ENCODE measurements at regions not wholly inside any gene's neighbourhood (a gene's known extent, or its start where the extent isn't known, plus 50 kb on each side); places are given as distances from the start of the nearest gene placed in this dataset.

DNA sequence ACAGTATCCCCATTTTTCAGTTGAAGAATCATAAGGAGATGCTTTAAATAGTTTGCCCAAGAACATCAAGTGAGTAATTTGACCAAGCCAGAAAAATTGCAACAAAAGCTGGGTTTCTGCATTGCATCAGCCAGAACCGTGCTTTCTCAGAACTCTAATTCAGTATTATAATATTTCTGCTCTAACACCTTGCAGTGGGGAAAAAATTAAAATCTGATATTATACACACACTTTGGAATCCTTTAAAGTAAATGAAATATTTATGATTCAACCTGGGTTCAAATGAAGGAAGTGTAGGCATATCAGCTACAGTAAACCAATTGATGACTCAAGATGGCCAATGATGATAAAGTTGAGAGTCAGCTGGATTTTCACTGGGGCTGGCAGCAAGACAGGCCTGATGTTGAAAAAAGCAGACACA lies 387.6 kb upstream of the ZFP42 start:
- Histone ChIP-seq H3K9me3 (ENCODE audit: control extremely low read depth in 1 of 3, control insufficient read depth in 2 of 3, insufficient read depth in 1 of 3, low read length in 2 of 3) (peaks cover 0 to under 1% (median 0%) of the 10 kb centered on the region in 3 donors), H3K9ac (ENCODE audit: low read length) (no peak overlapping the region), H3K4me2 (replicated peaks; ENCODE audit: low read depth, low read length, poor library complexity, severe bottlenecking) (no peak overlapping the region), H3K27me3 (replicated peaks in 1 of 4; ENCODE audit: control extremely low read depth in 1 of 4, control insufficient read depth in 3 of 4, insufficient read depth in 4 of 4, low read length in 3 of 4) (no peaks in the 10 kb centered on the region), H4K20me1 (ENCODE audit: control insufficient read depth, insufficient read depth, low read length, poor library complexity, severe bottlenecking) (no peaks in the 10 kb centered on the region), H3K27ac (ENCODE audit: low read length in 2 of 2) (no peak overlapping the region), H3K79me2 (ENCODE audit: control insufficient read depth, insufficient read depth, low read length) (no peaks in the 10 kb centered on the region), H2AFZ (ENCODE audit: insufficient read depth, low read depth, low read length, poor library complexity, severe bottlenecking) (no peak overlapping the region), H3K4me1 (ENCODE audit: control insufficient read depth in 2 of 2, insufficient read depth in 2 of 2, low read length in 2 of 2) (no peaks in the 10 kb centered on the region), H3K36me3 (replicated peaks in 1 of 2; ENCODE audit: control extremely low read depth in 1 of 2, control insufficient read depth in 1 of 2, extremely low read depth in 1 of 2, insufficient read depth in 2 of 2, low read length in 1 of 2) (no peaks in the 10 kb centered on the region), H3K4me3 (ENCODE audit: control extremely low read depth in 1 of 5, extremely low read depth in 1 of 5, insufficient read depth in 1 of 5, low read depth in 2 of 5, low read length in 4 of 5) (no peak overlapping the region)
- whole genome bisulfite sequencing (ENCODE audit: insufficient coverage) = no CpG with 5 or more reads among the region's 1 CpG
- POLR2A ChIA-PET = no interaction called here
- DNase-seq (no peak), ATAC-seq (ENCODE audit: low read depth) (no peak)
- Mint-ChIP-seq H3K27ac (no peak overlapping the region), H3K4me3 (no peak overlapping the region), H3K27me3 (no peaks in the 10 kb centered on the region), H3K9me3 (ENCODE audit: insufficient read depth) (no peaks in the 10 kb centered on the region), H3K4me1 (no peaks in the 10 kb centered on the region)
- intact Hi-C loops (cut with micrococcal nuclease) = no loop called here
- TF ChIP-seq EZH2 (IDR thresholded peaks at IDR 0.05; ENCODE audit: borderline replicate concordance, insufficient read depth, low read depth, low read length, poor library complexity, severe bottlenecking) = no peak
- TF ChIP-seq, protein P1, sequence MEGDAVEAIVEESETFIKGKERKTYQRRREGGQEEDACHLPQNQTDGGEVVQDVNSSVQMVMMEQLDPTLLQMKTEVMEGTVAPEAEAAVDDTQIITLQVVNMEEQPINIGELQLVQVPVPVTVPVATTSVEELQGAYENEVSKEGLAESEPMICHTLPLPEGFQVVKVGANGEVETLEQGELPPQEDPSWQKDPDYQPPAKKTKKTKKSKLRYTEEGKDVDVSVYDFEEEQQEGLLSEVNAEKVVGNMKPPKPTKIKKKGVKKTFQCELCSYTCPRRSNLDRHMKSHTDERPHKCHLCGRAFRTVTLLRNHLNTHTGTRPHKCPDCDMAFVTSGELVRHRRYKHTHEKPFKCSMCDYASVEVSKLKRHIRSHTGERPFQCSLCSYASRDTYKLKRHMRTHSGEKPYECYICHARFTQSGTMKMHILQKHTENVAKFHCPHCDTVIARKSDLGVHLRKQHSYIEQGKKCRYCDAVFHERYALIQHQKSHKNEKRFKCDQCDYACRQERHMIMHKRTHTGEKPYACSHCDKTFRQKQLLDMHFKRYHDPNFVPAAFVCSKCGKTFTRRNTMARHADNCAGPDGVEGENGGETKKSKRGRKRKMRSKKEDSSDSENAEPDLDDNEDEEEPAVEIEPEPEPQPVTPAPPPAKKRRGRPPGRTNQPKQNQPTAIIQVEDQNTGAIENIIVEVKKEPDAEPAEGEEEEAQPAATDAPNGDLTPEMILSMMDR (IDR thresholded peaks at IDR 0.05) = no peak
- CTCF ChIA-PET = no interaction called here

DNA sequence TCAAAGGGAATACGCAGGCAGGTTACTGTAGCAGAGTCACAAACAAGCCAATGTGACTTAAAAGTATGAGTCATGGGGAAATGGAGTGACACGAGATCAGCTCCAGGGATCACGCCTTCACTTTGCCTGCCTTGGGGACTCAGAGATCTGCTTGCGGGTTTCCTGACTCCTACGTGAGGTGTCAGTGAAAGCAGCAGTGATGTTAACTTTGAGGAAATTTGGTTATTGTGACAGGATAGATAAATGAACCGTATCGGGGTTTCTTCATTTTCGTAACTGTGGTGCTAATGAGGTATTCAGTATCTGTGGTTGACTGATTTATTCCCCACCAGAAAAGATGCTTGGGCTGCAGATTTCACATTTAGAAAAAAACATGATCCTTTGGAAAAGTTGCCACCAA lies 383.3 kb upstream of the ZFP42 start:
- Histone ChIP-seq H2AFZ (ENCODE audit: insufficient read depth, low read depth, low read length, poor library complexity, severe bottlenecking) (no peak overlapping the region), H4K20me1 (ENCODE audit: control insufficient read depth, insufficient read depth, low read length, poor library complexity, severe bottlenecking) (no peaks in the 10 kb centered on the region), H3K27ac (ENCODE audit: low read length in 2 of 2) (no peak overlapping the region), H3K4me3 (ENCODE audit: control extremely low read depth in 1 of 5, extremely low read depth in 1 of 5, insufficient read depth in 1 of 5, low read depth in 2 of 5, low read length in 4 of 5) (no peak overlapping the region), H3K27me3 (replicated peaks in 1 of 4; ENCODE audit: control extremely low read depth in 1 of 4, control insufficient read depth in 3 of 4, insufficient read depth in 4 of 4, low read length in 3 of 4) (no peaks in the 10 kb centered on the region), H3K4me2 (replicated peaks; ENCODE audit: low read depth, low read length, poor library complexity, severe bottlenecking) (no peak overlapping the region), H3K9me3 (ENCODE audit: control extremely low read depth in 1 of 3, control insufficient read depth in 2 of 3, insufficient read depth in 1 of 3, low read length in 2 of 3) (peaks cover 0 to 8% (median 0%) of the 10 kb centered on the region in 3 donors), H3K4me1 (ENCODE audit: control insufficient read depth in 2 of 2, insufficient read depth in 2 of 2, low read length in 2 of 2) (no peaks in the 10 kb centered on the region), H3K36me3 (replicated peaks in 1 of 2; ENCODE audit: control extremely low read depth in 1 of 2, control insufficient read depth in 1 of 2, extremely low read depth in 1 of 2, insufficient read depth in 2 of 2, low read length in 1 of 2) (no peaks in the 10 kb centered on the region), H3K9ac (ENCODE audit: low read length) (no peak overlapping the region), H3K79me2 (ENCODE audit: control insufficient read depth, insufficient read depth, low read length) (no peaks in the 10 kb centered on the region)
- no peaks in the 10 kb centered on the region for H3K4me1 Mint-ChIP-seq
- ChIA-PET CTCF (interaction anchor here (0.7 kb wide), 1 partner anchor 20 kb away, joined by 3 read pairs; no protein-coding TSS in a partner anchor), POLR2A (no interaction called here)
- H3K27ac Mint-ChIP-seq = no peak overlapping the region
- 88% methylated on average over 4 of the region's 8 CpGs for WGBS (ENCODE audit: insufficient coverage)
- intact Hi-C loops (cut with micrococcal nuclease) = no loop called here
- DNase-seq (no peak), ATAC-seq (ENCODE audit: low read depth) (no peak)
- H3K27me3 Mint-ChIP-seq = no peaks in the 10 kb centered on the region
- H3K4me3 Mint-ChIP-seq = no peak overlapping the region
- no peak for TF ChIP-seq EZH2 (IDR thresholded peaks at IDR 0.05; ENCODE audit: borderline replicate concordance, insufficient read depth, low read depth, low read length, poor library complexity, severe bottlenecking)
- TF ChIP-seq, protein P1 (IDR thresholded peaks at IDR 0.05) = no peak
- H3K9me3 Mint-ChIP-seq (ENCODE audit: insufficient read depth) = no peaks in the 10 kb centered on the region

Data from B cell (primary cell).